Inflammatory macrophage treated with lipopolysaccharide for 4 hours (primary cell): ENCODE measurements at regions not wholly inside any gene's neighbourhood (a gene's known extent, or its start where the extent isn't known, plus 50 kb on each side); places are given as distances from the start of the nearest gene placed in this dataset.
"Not testable (repeated sequence)": the region's sequence is repeated elsewhere in the genome, so short reads cannot be mapped to it uniquely, and the experiment has no call there.

Experiments used
- DNase-seq: peaks from one replicate; pipeline ENCODE4 v3.0.0-alpha.2; 2020

GRCh38 chr9:103410059-103410458, 414.9 kb downstream of the CYLC2 start:
- DNase-seq, result no peak

DNA sequence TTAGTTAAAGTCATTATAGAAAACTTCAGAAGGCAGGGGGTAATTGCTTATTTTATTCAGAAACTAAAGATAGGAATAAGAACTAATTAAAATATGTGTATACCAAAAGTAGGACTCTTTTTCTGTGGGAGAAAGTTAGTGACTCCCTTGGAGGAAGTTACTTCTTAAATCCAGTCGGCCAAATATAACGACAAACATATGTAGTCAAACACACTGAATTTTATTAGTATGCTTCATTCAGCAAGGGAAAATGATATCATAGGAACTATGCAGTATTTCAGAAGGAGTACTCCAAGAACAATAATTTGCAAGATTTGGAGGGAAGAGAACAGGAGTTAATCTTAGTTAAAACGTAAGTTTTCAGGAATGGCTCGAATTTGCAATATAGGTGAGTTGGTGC, 432.6 kb downstream of the CYLC2 start:
- no peak for DNase-seq

DNA sequence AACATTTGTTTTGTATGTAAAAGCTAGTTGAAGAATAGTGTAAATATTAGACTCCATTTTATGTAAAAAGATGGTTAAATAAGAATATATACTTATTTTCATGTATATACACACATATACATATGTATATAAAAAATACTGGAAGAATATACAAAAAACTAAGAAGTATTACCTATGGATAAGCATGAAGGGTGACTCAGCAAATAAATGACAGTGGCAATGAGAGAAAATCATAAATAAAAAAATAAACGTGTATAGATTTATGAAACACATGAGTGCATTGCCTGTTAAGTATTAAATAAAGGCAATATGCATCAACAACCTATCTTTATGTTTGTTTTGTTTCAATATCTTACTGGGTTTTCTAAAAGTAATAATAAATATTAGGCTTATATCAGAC, 435.3 kb downstream of the CYLC2 start:
- no peak for DNase-seq

GRCh38 chr9:103431809-103432208, 436.7 kb downstream of the CYLC2 start:
- no peak for DNase-seq

GRCh38 chr9:103444176-103444575, 449.0 kb downstream of the CYLC2 start:
- no peak for DNase-seq

DNA sequence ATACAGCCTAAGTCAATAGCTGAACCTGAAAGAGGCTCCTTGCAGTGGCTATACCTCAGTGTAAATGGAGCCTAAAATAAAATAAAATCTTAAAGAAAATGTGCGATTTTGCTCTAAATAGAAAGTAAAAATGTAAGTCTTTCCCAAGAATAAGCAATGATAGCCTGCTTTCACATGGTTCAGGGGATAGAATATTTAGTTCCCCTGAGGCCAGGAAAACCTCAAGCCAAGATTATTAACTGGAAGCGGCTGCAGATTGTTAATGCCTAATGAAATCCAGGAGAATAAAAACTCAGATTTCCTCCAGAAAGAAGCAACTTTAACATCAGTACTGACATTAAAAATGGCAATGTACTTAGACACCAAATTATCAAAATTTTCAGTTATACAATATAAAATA, 463.7 kb downstream of the CYLC2 start:
- no peak for DNase-seq

DNA sequence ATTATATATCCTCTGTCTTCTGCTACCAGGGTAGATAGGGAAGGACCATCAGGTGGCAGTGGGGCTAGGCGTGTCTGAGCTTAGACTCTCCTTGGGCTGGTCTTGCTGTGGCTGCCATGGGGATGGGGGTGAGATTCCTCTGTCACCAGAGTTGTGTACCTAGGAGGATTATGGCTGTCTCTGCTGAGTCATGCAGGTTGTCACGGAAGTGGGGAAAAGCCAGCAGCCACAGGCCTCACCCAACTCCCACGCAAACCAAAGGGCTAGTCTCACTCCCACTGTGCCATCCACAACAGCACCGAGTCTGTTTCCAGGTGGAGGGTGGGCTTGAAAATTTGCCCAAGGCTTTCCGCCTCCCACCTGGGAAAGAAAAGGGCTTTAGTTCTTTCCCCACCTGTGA, 476.1 kb downstream of the CYLC2 start:
- no peak for DNase-seq

GRCh38 chr9:103474156-103474555, 479.0 kb downstream of the CYLC2 start:
- no peak for DNase-seq

- no peak for DNase-seq
Measured at GRCh38 chr9:103483471-103484096, 488.5 kb downstream of the CYLC2 start.

DNA sequence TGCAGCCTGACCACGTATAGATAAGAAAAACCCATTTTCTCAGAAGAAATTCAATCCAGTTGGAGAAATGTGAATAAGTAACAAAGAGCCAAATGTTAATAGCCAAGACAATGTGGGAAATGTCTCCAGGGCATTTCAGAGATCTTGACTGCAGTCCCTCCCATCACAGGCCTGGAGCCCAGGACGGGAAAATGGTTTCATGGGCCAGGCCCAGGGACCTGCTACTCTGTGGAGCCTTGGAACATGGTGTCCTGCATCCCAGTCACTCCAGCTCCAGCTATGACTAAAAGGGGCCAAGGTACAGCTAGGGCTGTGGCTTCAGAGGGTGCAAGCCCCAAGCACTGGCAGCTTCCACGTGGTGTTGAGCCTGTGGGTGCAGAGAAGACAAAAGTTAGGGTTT, 490.0 kb downstream of the CYLC2 start:
- DNase-seq, result no peak

DNA sequence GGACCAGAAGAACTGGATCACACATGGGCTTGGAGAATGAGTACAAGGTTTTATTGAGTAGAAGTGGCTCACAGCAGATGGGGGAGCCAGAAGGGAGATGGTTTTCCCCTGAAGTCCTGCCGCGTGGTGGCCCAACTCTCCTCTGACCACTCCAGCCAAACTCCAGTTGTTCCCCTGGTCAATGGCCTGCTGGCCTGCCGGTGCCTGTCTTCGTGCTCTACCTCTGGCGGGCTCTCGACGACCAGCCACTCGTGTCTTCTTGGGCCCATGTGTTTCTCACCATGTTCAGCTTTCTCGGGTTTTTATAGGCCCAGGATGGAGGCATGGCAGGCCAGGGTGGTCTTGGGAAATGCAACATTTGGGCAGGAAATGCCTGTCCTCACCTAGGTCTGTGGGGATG, 519.6 kb downstream of the CYLC2 start:
- DNase-seq, result no peak

DNA sequence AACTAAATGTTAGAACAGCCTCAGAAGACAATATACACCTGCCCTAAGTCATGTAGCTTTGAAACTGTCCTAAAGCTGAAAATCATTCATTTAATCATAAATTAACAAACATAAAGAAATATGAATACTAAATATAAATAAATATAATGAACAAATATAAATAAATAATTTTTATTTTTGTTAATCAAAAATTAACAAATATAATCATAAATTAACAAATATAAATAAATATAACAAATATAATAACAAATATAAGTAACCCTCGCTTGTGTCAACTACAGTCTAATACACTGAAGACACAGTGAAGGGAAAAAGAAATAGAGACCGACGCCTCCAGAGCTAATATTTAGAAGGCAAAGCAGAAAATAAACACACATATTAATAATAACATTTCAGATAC, 527.3 kb downstream of the CYLC2 start:
- no peak for DNase-seq

DNA sequence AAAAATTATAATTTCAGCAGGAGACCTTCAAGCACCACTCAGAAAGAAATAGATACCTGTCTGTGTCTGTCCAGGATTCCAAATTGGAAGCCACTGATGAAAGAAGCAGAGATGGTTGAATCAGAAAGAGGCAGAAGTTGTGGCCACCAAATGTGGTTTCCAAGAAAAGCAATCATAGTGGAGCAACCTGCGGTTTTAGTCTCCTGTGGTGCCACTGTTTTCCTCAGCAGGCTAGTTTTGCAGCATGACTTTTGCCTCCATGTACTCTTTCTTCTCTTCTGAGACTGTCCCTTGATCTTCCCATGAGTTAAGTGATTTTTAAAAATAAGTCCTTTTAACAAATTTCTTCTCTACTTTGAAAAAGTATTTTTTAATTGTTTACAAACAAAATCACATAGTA, 535.8 kb downstream of the CYLC2 start:
- DNase-seq, result no peak

- no peak for DNase-seq
Measured at GRCh38 chr9:103533318-103533717, 538.2 kb downstream of the CYLC2 start.

- no peak for DNase-seq
Measured at GRCh38 chr9:103537426-103537825, 542.3 kb downstream of the CYLC2 start.

- no peak for DNase-seq
Measured at GRCh38 chr9:103545260-103545659, 548.8 kb upstream of the SMC2 start.

- no peak for DNase-seq
Measured at GRCh38 chr9:103552712-103553111, 541.4 kb upstream of the SMC2 start.

- no peak for DNase-seq
Measured at GRCh38 chr9:103574056-103574455, 520.1 kb upstream of the SMC2 start.

- no peak for DNase-seq
Measured at GRCh38 chr9:103586721-103587120, 507.4 kb upstream of the SMC2 start.

- DNase-seq, result no peak
Measured at GRCh38 chr9:103601287-103601686, 492.8 kb upstream of the SMC2 start.

DNA sequence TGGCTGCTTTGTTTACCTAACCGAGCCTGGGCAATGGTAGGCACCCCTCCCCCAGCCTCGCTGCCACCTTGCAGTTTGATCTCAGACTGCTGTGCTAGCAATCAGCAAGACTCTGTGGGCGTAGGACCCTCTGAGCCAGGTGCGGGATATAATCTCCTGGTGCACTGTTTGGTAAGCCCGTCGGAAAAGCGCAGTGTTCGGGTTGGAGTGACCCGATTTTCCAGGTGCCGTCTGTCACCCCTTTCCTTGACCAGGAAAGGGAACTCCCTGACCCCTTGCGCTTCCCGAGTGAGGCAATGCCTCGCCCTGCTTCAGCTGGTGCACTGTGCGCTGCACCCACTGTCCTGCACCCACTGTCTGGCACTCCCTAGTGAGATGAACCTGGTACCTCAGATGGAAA, 482.2 kb upstream of the SMC2 start:
- not testable (repeated sequence) for DNase-seq

DNA sequence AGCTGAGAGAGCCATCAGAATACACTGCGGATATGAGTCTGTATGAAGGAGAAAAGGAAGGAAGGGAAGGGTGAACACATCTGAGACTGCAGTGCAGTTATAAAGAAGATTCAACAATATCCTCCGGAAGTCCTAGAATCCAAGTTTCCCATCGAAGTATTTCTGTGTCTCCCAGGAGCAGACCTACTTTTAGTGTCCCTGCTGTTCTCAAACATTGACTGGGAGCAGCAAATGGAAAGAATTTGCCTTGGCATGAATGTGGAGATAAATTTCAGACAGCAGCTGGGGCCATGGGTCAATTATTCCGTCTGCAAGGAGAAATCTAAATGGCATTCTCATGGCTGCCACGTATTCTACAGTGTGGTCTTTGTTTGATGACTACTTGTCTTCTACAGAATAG, 478.1 kb upstream of the SMC2 start:
- no peak for DNase-seq

GRCh38 chr9:103617046-103617445, 477.1 kb upstream of the SMC2 start:
- DNase-seq, result no peak

DNA sequence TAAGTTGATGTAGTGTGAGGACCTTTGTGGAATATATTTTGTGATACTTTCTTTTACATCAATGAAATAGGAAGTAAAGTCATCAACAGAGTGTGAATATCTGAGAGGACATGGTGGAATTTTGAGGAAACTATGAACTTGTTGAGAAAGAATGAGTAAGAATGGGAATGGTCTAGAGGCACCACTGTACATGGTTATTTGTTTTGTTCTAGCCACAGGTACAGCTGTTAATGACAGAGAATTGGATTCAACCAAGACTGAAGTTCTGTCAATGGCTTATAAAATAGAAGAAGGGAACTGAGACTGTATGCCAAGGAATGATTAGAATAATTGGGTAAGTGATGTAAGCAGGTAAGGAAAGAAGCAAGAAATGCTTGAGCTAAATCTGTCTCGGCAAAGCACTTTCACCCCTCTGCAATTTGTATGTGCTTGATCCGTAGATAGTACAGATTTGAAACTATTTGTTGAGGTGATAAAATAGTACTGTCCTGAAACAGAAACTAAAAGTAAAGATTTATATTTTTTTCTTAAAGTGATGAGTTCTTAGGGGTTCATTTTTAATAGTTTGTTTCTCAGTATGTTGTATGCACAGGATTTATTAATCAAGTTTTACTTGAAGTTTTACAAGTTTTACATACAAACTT, 468.8 kb upstream of the SMC2 start:
- DNase-seq, result no peak

GRCh38 chr9:103627731-103628130, 466.4 kb upstream of the SMC2 start:
- DNase-seq, result no peak
